Left colon (tissue), 2 donors: ENCODE measurements at regions not wholly inside any gene's neighbourhood (a gene's known extent, or its start where the extent isn't known, plus 50 kb on each side); places are given as distances from the start of the nearest gene placed in this dataset.
"Not testable (repeated sequence)": the region's sequence is repeated elsewhere in the genome, so short reads cannot be mapped to it uniquely, and the experiment has no call there.

Source experiments
- ATAC-seq: fragments of 200-7000 bp; cut with Tn5 transposase; one replicate; pipeline ENCODE4 v1.9.1; 2020; ENCODE audit warnings: mild to moderate bottlenecking, moderate library complexity
- DNase-seq, 2 donors: peaks; one replicate each; pipeline ENCODE4 v3.0.0-alpha.2; 2020
- intact Hi-C, 2 donors: fragments of 100-400 bp; cut with DNase I in 1 of 2; cut with micrococcal nuclease in 1 of 2; formaldehyde crosslinking; loops; one replicate each; pipeline versions ENCODE4 v1.11.2 to v1.14.0; 2022; cut with DNase I, micrococcal nuclease
- donor health status: DM: no; HTN: no; CAD: no.
- donor health status: DM: yes; HTN: yes; CAD: no.

- DNase-seq (no peak), ATAC-seq (no peak)
These were observed 489.2 kb upstream of the KCND2 start for GRCh38 chr7:119783799-119784198.

GRCh38 chr7:119802147-119802546 is 470.8 kb upstream of the KCND2 start:
- ATAC-seq, result no peak
- intact Hi-C loops, result no loop called here
- no peak for DNase-seq

More at GRCh38 chr7:119783799-119784198, 489.2 kb upstream of the KCND2 start:
- intact Hi-C loops, result no loop called here

GRCh38 chr7:119825091-119825655 is 447.8 kb upstream of the KCND2 start:
- intact Hi-C loops, result no loop called here
- ATAC-seq, result no peak
- no peak for DNase-seq

- no peak for DNase-seq
- intact Hi-C loops, result no loop called here
- no peak for ATAC-seq
These were observed 446.4 kb upstream of the KCND2 start for GRCh38 chr7:119826547-119826946.

- intact Hi-C loops, result no loop called here
- ATAC-seq (no peak), DNase-seq (no peak)
These were observed 434.5 kb upstream of the KCND2 start for GRCh38 chr7:119838444-119838843.

GRCh38 chr7:119842337-119842736 is 430.6 kb upstream of the KCND2 start:
- ATAC-seq, result no peak
- intact Hi-C loops, result no loop called here
- no peak for DNase-seq

- ATAC-seq, result no peak
- intact Hi-C loops, result no loop called here
- DNase-seq, result no peak
These were observed 430.2 kb upstream of the KCND2 start for GRCh38 chr7:119842786-119843185.

GRCh38 chr7:119861385-119861784 is 411.6 kb upstream of the KCND2 start:
- intact Hi-C loops, result no loop called here
- ATAC-seq, result no peak
- DNase-seq, result no peak

GRCh38 chr7:119868387-119868786 is 404.6 kb upstream of the KCND2 start:
- ATAC-seq, result no peak
- DNase-seq, result no peak
- intact Hi-C loops, result no loop called here

- DNase-seq, result no peak
- no peak for ATAC-seq
- intact Hi-C loops, result no loop called here
These were observed 393.1 kb upstream of the KCND2 start for GRCh38 chr7:119879835-119880234.

- no peak for ATAC-seq
- intact Hi-C loops, result no loop called here
- DNase-seq, result no peak
These were observed 387.0 kb upstream of the KCND2 start for GRCh38 chr7:119886007-119886406.

- ATAC-seq, DNase-seq, intact Hi-C loops: not testable (repeated sequence)
These were observed 386.4 kb upstream of the KCND2 start for GRCh38 chr7:119886525-119886924.

- intact Hi-C loops, result no loop called here
- ATAC-seq (no peak), DNase-seq (no peak)
These were observed 384.7 kb upstream of the KCND2 start for GRCh38 chr7:119888251-119888650.

- intact Hi-C loops, result no loop called here
- DNase-seq, result no peak
- no peak for ATAC-seq
These were observed 382.3 kb upstream of the KCND2 start for GRCh38 chr7:119890631-119891030.

GRCh38 chr7:119895320-119895719 is 377.7 kb upstream of the KCND2 start:
- ATAC-seq, result no peak
- no peak for DNase-seq
- intact Hi-C loops, result no loop called here

GRCh38 chr7:119896386-119896785 is 376.6 kb upstream of the KCND2 start:
- intact Hi-C loops, result no loop called here
- ATAC-seq (no peak), DNase-seq (no peak)

- intact Hi-C loops, result no loop called here
- DNase-seq, result no peak
- no peak for ATAC-seq
These were observed 371.8 kb upstream of the KCND2 start for GRCh38 chr7:119900996-119901672.

GRCh38 chr7:119903085-119903484 is 369.9 kb upstream of the KCND2 start:
- intact Hi-C loops, result no loop called here
- no peak for DNase-seq
- ATAC-seq, result no peak

- DNase-seq (no peak), ATAC-seq (no peak)
- intact Hi-C loops, result no loop called here
These were observed 367.5 kb upstream of the KCND2 start for GRCh38 chr7:119905495-119905894.

GRCh38 chr7:119908948-119909347 is 364.0 kb upstream of the KCND2 start:
- ATAC-seq (no peak), DNase-seq (no peak)
- intact Hi-C loops, result no loop called here

- not testable (repeated sequence) for ATAC-seq
These were observed 358.9 kb upstream of the KCND2 start for GRCh38 chr7:119914119-119914518.

More at GRCh38 chr7:119914119-119914518, 358.9 kb upstream of the KCND2 start:
- intact Hi-C loops, DNase-seq: not testable (repeated sequence)
